ENCODE measurements at regions not wholly inside any gene's neighbourhood (a gene's known extent, or its start where the extent isn't known, plus 50 kb on each side); places are given as distances from the start of the nearest gene placed in this dataset.
A peak's percentile ranks its signal among the peaks of the same experiment; 100 is the strongest.

GRCh38 chr2:64873472-64873924, 115.7 kb upstream of the SLC1A4 start:
- DNase-seq (ENCODE audit: low read depth), result peak; percentile 33
- peak overlapping the region; percentile 38 for H3K4me3 ChIP-seq (ENCODE audit: low read length)
- TF ChIP-seq CTCF (conservative IDR thresholded peaks at IDR 0.05; ENCODE audit: low read length), result peak; percentile 91

GRCh38 chr2:64874593-64874992, 114.6 kb upstream of the SLC1A4 start:
- no peak for DNase-seq (ENCODE audit: low read depth)
- H3K4me3 ChIP-seq (ENCODE audit: low read length), result no peak overlapping the region
- TF ChIP-seq CTCF (conservative IDR thresholded peaks at IDR 0.05; ENCODE audit: low read length), result no peak

- H3K4me3 ChIP-seq (ENCODE audit: low read length), result no peak overlapping the region
- DNase-seq (ENCODE audit: low read depth), result no peak
- TF ChIP-seq CTCF (conservative IDR thresholded peaks at IDR 0.05; ENCODE audit: low read length), result no peak
Measured at GRCh38 chr2:64875368-64875767, 113.8 kb upstream of the SLC1A4 start.

- no peak for TF ChIP-seq CTCF (conservative IDR thresholded peaks at IDR 0.05; ENCODE audit: low read length)
- no peak overlapping the region for H3K4me3 ChIP-seq (ENCODE audit: low read length)
- peak; percentile 76 for DNase-seq (ENCODE audit: low read depth)
Measured at GRCh38 chr2:64876137-64876647, 113.0 kb upstream of the SLC1A4 start.

- H3K4me3 ChIP-seq (ENCODE audit: low read length), result no peak overlapping the region
- no peak for DNase-seq (ENCODE audit: low read depth)
- no peak for TF ChIP-seq CTCF (conservative IDR thresholded peaks at IDR 0.05; ENCODE audit: low read length)
Measured at GRCh38 chr2:64879745-64880144, 109.5 kb upstream of the SLC1A4 start.

- H3K4me3 ChIP-seq (ENCODE audit: low read length), result no peak overlapping the region
- TF ChIP-seq CTCF (conservative IDR thresholded peaks at IDR 0.05; ENCODE audit: low read length), result no peak
- peak; percentile 21 for DNase-seq (ENCODE audit: low read depth)
Measured at GRCh38 chr2:64880193-64880951, 108.8 kb upstream of the SLC1A4 start.

- no peak overlapping the region for H3K4me3 ChIP-seq (ENCODE audit: low read length)
- no peak for TF ChIP-seq CTCF (conservative IDR thresholded peaks at IDR 0.05; ENCODE audit: low read length)
- DNase-seq (ENCODE audit: low read depth), result no peak
Measured at GRCh38 chr2:64881037-64881492, 108.1 kb upstream of the SLC1A4 start.

All from AG10803 (cell line).